GM13976 (cell line): ENCODE measurements at regions not wholly inside any gene's neighbourhood (a gene's known extent, or its start where the extent isn't known, plus 50 kb on each side); places are given as distances from the start of the nearest gene placed in this dataset.

Source experiments
- DNase-seq: peaks from one replicate; pipeline ENCODE4 v3.0.0; 2012; ENCODE audit warnings: low spot score
- in situ Hi-C: fragments of 300-500 bp; cut with MboI; formaldehyde crosslinking; loops from one replicate; pipeline ENCODE4 v1.12.0; 2022; ENCODE audit warnings: low sequenced_read_pairs, mixed read lengths, inconsistent platforms; ENCODE audit not compliant: unreplicated experiment
- TF ChIP-seq, protein P1 (sequence below): IDR thresholded peaks from 2 replicates; pipeline ENCODE4 v1.5.1; 2012; ENCODE audit warnings: borderline replicate concordance, mild to moderate bottlenecking; ENCODE audit not compliant: insufficient read depth; ENCODE audit errors: extremely low read depth, missing control alignments, control extremely low read depth

DNA sequence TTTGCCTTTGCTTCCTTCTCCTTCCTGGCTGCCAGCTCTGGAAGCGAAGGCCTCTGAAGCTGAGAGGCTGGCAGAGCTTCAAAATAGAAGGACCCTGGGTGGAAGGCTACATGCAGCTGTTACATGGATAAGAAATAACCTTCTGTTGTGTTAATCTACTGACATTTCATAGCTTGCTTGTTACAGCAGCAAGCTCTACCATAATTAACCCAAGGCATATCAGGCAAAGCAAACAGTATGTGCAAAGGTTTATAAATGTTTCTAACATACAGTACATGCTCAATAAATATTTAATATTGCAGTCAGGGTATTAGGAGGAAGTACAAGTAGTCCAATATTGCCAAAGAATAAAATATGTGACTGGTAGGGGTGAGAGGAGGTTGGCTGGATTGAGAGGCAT is 55.6 kb upstream of the MKLN1 start:
- DNase-seq: no peak
- TF ChIP-seq, protein P1, sequence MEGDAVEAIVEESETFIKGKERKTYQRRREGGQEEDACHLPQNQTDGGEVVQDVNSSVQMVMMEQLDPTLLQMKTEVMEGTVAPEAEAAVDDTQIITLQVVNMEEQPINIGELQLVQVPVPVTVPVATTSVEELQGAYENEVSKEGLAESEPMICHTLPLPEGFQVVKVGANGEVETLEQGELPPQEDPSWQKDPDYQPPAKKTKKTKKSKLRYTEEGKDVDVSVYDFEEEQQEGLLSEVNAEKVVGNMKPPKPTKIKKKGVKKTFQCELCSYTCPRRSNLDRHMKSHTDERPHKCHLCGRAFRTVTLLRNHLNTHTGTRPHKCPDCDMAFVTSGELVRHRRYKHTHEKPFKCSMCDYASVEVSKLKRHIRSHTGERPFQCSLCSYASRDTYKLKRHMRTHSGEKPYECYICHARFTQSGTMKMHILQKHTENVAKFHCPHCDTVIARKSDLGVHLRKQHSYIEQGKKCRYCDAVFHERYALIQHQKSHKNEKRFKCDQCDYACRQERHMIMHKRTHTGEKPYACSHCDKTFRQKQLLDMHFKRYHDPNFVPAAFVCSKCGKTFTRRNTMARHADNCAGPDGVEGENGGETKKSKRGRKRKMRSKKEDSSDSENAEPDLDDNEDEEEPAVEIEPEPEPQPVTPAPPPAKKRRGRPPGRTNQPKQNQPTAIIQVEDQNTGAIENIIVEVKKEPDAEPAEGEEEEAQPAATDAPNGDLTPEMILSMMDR: no peak
- in situ Hi-C loops: no loop called here

DNA sequence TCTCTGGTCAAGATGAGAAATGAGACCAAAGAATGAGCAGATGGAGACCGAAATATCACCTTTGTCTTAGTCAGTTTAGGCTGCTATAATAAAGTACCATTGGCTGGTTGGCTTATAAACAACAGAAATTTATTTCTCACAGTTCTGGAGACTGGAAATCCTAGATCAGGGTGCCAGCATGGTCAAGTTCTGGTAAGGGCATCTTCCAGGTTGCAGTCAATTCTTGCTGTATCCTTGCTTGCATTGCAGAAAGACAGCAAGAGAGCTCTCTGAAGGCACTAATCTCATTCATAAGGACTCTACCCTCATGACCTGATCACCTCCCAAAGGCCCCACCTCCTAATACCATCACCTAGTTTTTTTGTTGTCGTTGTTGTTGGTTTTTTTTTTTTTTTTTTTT is 52.7 kb upstream of the MKLN1 start:
- in situ Hi-C loops: no loop called here
- TF ChIP-seq, protein P1: no peak
- no peak for DNase-seq

DNA sequence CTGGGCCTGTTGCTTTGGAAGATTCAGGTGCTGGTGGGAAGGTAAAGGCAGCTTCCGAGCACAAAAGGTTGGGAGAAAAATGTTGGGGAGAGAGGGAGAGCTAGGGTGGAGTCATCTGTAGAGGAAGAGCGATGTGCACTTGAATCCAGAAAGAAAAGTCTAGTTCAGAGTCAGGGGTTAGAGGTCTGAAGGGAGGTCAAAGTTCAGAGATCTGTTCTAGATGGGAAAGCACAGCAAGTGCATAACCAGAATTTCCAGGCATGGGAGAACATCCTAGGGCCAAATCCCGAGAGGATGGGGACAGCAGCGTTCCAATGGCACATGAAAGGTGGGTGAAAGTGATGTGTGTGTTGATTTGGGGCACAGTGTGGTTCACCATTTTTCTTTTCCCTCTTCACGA is 51.5 kb upstream of the MKLN1 start:
- in situ Hi-C loops: no loop called here
- TF ChIP-seq, protein P1: no peak
- DNase-seq: no peak

DNA sequence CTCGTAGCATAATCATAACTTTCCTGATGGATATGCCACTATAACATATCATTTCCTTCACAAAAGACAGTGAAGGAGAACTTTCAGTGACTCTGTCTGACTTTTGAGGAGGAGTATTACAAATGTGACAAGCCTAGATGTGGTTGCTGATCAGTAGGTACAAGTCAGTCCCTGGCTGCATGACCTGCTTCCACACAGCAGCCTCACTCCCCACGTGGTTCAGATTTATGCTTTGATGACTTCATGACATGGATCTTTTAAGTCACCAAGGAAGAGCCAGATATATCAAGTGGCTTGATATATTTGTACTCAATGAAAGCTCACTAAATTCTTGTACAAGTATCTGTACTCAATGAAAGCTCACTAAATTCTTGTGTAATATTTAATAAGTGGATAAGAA is 50.9 kb upstream of the MKLN1 start:
- no peak for DNase-seq
- TF ChIP-seq, protein P1: no peak
- in situ Hi-C loops: no loop called here
